GM23338 (cell line): ENCODE measurements at regions not wholly inside any gene's neighbourhood (a gene's known extent, or its start where the extent isn't known, plus 50 kb on each side); places are given as distances from the start of the nearest gene placed in this dataset.

Experiments
- ATAC-seq: fragments of 200-7000 bp; cut with Tn5 transposase; 3 replicates; pipeline ENCODE4 v1.9.1; 2020
- DNase-seq: peaks from one replicate; pipeline ENCODE4 v3.0.0-alpha.2; 2015; ENCODE audit warnings: low spot score
- H2AFZ ChIP-seq: fragments of 200-600 bp; sonication (generic); 2 replicates; pipeline ENCODE4 v1.8.0; 2016; ENCODE audit warnings: antibody characterized with exemption, mild to moderate bottlenecking, moderate library complexity
- H3F3A ChIP-seq: fragments of 200-600 bp; sonication (generic); replicated peaks from 2 replicates; pipeline ENCODE4 v1.8.0; 2017; ENCODE audit warnings: antibody characterized with exemption, mixed run types, low read depth
- H3K27ac ChIP-seq: fragments of 200-600 bp; sonication (generic); 2 replicates; pipeline ENCODE4 v1.6.1; 2016; ENCODE audit warnings: low read depth
- H3K27me3 ChIP-seq: fragments of 200-600 bp; sonication (generic); 2 replicates; pipeline ENCODE4 v1.8.0; 2016; ENCODE audit warnings: mild to moderate bottlenecking, mixed run types, moderate library complexity; ENCODE audit not compliant: insufficient read depth
- H3K36me3 ChIP-seq: fragments of 200-600 bp; sonication (generic); 2 replicates; pipeline ENCODE4 v1.8.0; 2016; ENCODE audit warnings: mild to moderate bottlenecking; ENCODE audit not compliant: insufficient read depth
- H3K4me1 ChIP-seq: fragments of 200-600 bp; sonication (generic); 2 replicates; pipeline ENCODE4 v1.8.0; 2016; ENCODE audit warnings: mild to moderate bottlenecking, moderate library complexity; ENCODE audit not compliant: insufficient read depth
- H3K4me2 ChIP-seq: fragments of 200-600 bp; sonication (generic); 2 replicates; pipeline ENCODE4 v1.7.1; 2017; ENCODE audit warnings: mixed run types
- H3K4me3 ChIP-seq: fragments of 200-600 bp; sonication (generic); 2 replicates; pipeline ENCODE4 v1.6.1; 2016; ENCODE audit warnings: mixed run types
- H3K79me2 ChIP-seq: fragments of 200-600 bp; sonication (generic); replicated peaks from 2 replicates; pipeline ENCODE4 v1.8.0; 2017; ENCODE audit warnings: mild to moderate bottlenecking; ENCODE audit not compliant: insufficient read depth
- H3K9me2 ChIP-seq: fragments of 200-600 bp; sonication (generic); 2 replicates; pipeline ENCODE4 v1.8.0; 2017; ENCODE audit not compliant: insufficient read depth
- H4K20me1 ChIP-seq: fragments of 200-600 bp; sonication (generic); replicated peaks from 2 replicates; pipeline ENCODE4 v1.8.0; 2017; ENCODE audit warnings: mild to moderate bottlenecking; ENCODE audit not compliant: insufficient read depth
- H3K27ac Mint-ChIP-seq: 2 replicates; pipeline ENCODE4 v1.8.0; 2020; ENCODE audit warnings: inconsistent platforms, mild to moderate bottlenecking, moderate library complexity, mixed read lengths
- H3K27me3 Mint-ChIP-seq: 3 replicates; pipeline ENCODE4 v1.8.0; 2022; ENCODE audit warnings: low read depth, mild to moderate bottlenecking, moderate library complexity, mixed read lengths, inconsistent platforms; ENCODE audit not compliant: insufficient read depth, poor library complexity
- H3K36me3 Mint-ChIP-seq: 3 replicates; pipeline ENCODE4 v1.8.0; 2021; ENCODE audit warnings: low read depth, mild to moderate bottlenecking, inconsistent platforms, moderate library complexity, mixed read lengths
- H3K4me1 Mint-ChIP-seq: 3 replicates; pipeline ENCODE4 v1.8.0; 2020; ENCODE audit warnings: mild to moderate bottlenecking, inconsistent platforms, mixed read lengths
- H3K4me3 Mint-ChIP-seq: 3 replicates; pipeline ENCODE4 v1.8.0; 2021; ENCODE audit warnings: moderate library complexity, mild to moderate bottlenecking, inconsistent platforms, mixed read lengths
- H3K9me3 Mint-ChIP-seq: 3 replicates; pipeline ENCODE4 v1.8.0; 2020; ENCODE audit warnings: moderate library complexity, mild to moderate bottlenecking, inconsistent platforms, mixed read lengths
- CREB1 ChIP-seq: fragments of 250-450 bp; sonication (Bioruptor Pico); IDR thresholded peaks from 2 replicates; pipeline ENCODE4 v1.5.0; 2020; ENCODE audit warnings: low read depth, mild to moderate bottlenecking, moderate library complexity
- ETS1 ChIP-seq: IDR thresholded peaks from 2 replicates; pipeline ENCODE4 v1.6.1; 2016; ENCODE audit warnings: antibody characterized with exemption
- EZH2 ChIP-seq: fragments of 200-600 bp; sonication (generic); IDR thresholded peaks from one replicate; pipeline ENCODE4 v1.8.0; 2017; ENCODE audit warnings: antibody characterized with exemption, mild to moderate bottlenecking, low read depth; ENCODE audit not compliant: unreplicated experiment
- JUNB ChIP-seq: IDR thresholded peaks from one replicate; pipeline ENCODE4 v1.6.1; 2016; ENCODE audit warnings: antibody characterized with exemption; ENCODE audit not compliant: unreplicated experiment
- NANOG ChIP-seq: IDR thresholded peaks from 2 replicates; pipeline ENCODE4 v1.6.1; 2016; ENCODE audit warnings: antibody characterized with exemption, borderline replicate concordance
- ZNF331 ChIP-seq: fragments of 250-450 bp; sonication (Bioruptor Pico); IDR thresholded peaks from 2 replicates; pipeline ENCODE4 v1.5.0; 2020; ENCODE audit warnings: low read depth, mild to moderate bottlenecking, moderate library complexity

- Histone ChIP-seq H3K4me3 (peak overlapping the region; percentile 73), H3K27me3 (peaks cover 18% of the 10 kb centered on the region), H3K27ac (no peak overlapping the region), H3K36me3 (no peaks in the 10 kb centered on the region), H3K79me2 (no peaks in the 10 kb centered on the region), H4K20me1 (no peaks in the 10 kb centered on the region), H3K4me1 (no peaks in the 10 kb centered on the region), H3F3A (no peaks in the 10 kb centered on the region), H2AFZ (peak overlapping the region; percentile 88), H3K4me2 (peak overlapping the region; percentile 85), H3K9me2 (no peaks in the 10 kb centered on the region)
- Mint-ChIP-seq H3K4me3 (peak overlapping the region; percentile 88), H3K9me3 (peaks cover 9% of the 10 kb centered on the region; the same call in 2 of the 3 replicates), H3K27ac (no peak overlapping the region), H3K36me3 (peaks cover 5% of the 10 kb centered on the region; the same call in 2 of the 3 replicates), H3K27me3 (peaks cover 11% of the 10 kb centered on the region), H3K4me1 (peaks cover 4% of the 10 kb centered on the region; the same call in 1 of the 3 replicates)
- ATAC-seq (peak; percentile 13), DNase-seq (no peak)
- no peak for TF ChIP-seq JUNB
- TF ChIP-seq ZNF331 (CRISPR knock-in tag): no peak
- TF ChIP-seq ETS1: no peak
- no peak for TF ChIP-seq CREB1 (CRISPR knock-in tag)
- no peak for TF ChIP-seq NANOG
These were observed 131.7 kb downstream of the GPX5 start for GRCh38 chr6:28657381-28657768.

- peaks cover 9% of the 10 kb centered on the region; the same call in 2 of the 3 replicates for H3K9me3 Mint-ChIP-seq
These were observed 132.2 kb downstream of the GPX5 start for GRCh38 chr6:28657769-28658465.

More at GRCh38 chr6:28657769-28658465, 132.2 kb downstream of the GPX5 start:
- H3K36me3 ChIP-seq: no peaks in the 10 kb centered on the region
- no peak for TF ChIP-seq EZH2
- TF ChIP-seq JUNB: no peak
- peak; percentile 59; the same call in 1 of the 2 replicates for TF ChIP-seq NANOG
- peak; percentile 50; the same call in 1 of the 2 replicates for TF ChIP-seq ETS1
- no peaks in the 10 kb centered on the region for H3F3A ChIP-seq
- ATAC-seq: peak; percentile 90
- peaks cover 5% of the 10 kb centered on the region; the same call in 2 of the 3 replicates for H3K36me3 Mint-ChIP-seq
- H2AFZ ChIP-seq: peak overlapping the region; percentile 90
- H3K27me3 Mint-ChIP-seq: peaks cover 11% of the 10 kb centered on the region
- no peak overlapping the region for H3K27ac Mint-ChIP-seq
- H3K4me3 ChIP-seq: peak overlapping the region; percentile 73
- H3K27ac ChIP-seq: no peak overlapping the region
- H3K4me1 ChIP-seq: no peaks in the 10 kb centered on the region
- peak overlapping the region; percentile 88 for H3K4me3 Mint-ChIP-seq
- DNase-seq: peak; percentile 77
- peaks cover 4% of the 10 kb centered on the region; the same call in 1 of the 3 replicates for H3K4me1 Mint-ChIP-seq
- peaks cover 18% of the 10 kb centered on the region for H3K27me3 ChIP-seq
- no peaks in the 10 kb centered on the region for H4K20me1 ChIP-seq
- H3K9me2 ChIP-seq: no peaks in the 10 kb centered on the region
- H3K4me2 ChIP-seq: peak overlapping the region; percentile 85
- H3K79me2 ChIP-seq: no peaks in the 10 kb centered on the region
